Heart right ventricle (tissue), 16 donors: ENCODE measurements at regions not wholly inside any gene's neighbourhood (a gene's known extent, or its start where the extent isn't known, plus 50 kb on each side); places are given as distances from the start of the nearest gene placed in this dataset.
A peak's percentile ranks its signal among the peaks of the same experiment; 100 is the strongest.

Experiments used
- ATAC-seq, 8 donors: fragments of 200-7000 bp; cut with Tn5 transposase; one replicate each; pipeline ENCODE4 v1.9.1; 2020; ENCODE audit warnings: mild to moderate bottlenecking in 8 of 8, moderate library complexity in 8 of 8, moderate number of reproducible peaks in 1 of 8
- DNase-seq, 2 donors: peaks; one replicate each; pipeline ENCODE4 v3.0.0-alpha.2; 2020
- H3K27ac ChIP-seq, 10 donors: fragments of 200-600 bp; sonication (generic) in 2 of 10; one replicate each; pipeline versions ENCODE4 v1.5.0 to v1.8.0; 2020 to 2022; ENCODE audit warnings: mild to moderate bottlenecking in 3 of 10
- H3K27me3 ChIP-seq, 7 donors: fragments of 200-600 bp; one replicate each; pipeline ENCODE4 v1.8.0; 2021 to 2022; ENCODE audit warnings: mild to moderate bottlenecking in 2 of 7
- H3K36me3 ChIP-seq, 9 donors: fragments of 200-600 bp; sonication (generic) in 1 of 9; one replicate each; pipeline versions ENCODE4 v1.5.0 to v1.8.0; 2020 to 2022; ENCODE audit warnings: mild to moderate bottlenecking in 2 of 9
- H3K4me1 ChIP-seq, 9 donors: fragments of 200-600 bp; sonication (generic) in 1 of 9; one replicate each; pipeline versions ENCODE4 v1.5.0 to v1.8.0; 2020 to 2022; ENCODE audit warnings: mild to moderate bottlenecking in 4 of 9
- H3K4me3 ChIP-seq, 10 donors: fragments of 200-600 bp; sonication (generic) in 2 of 10; one replicate each; pipeline versions ENCODE4 v1.5.0 to v1.8.0; 2020 to 2022; ENCODE audit warnings: mild to moderate bottlenecking in 7 of 10, moderate library complexity in 2 of 10
- H3K9me3 ChIP-seq, 11 donors: fragments of 200-600 bp in 10 of 11; sonication (generic) in 2 of 11; one replicate each; pipeline versions ENCODE4 v1.5.0 to v1.8.0; 2013 to 2022; ENCODE audit warnings: mild to moderate bottlenecking in 2 of 11, control low read depth in 1 of 11, moderate library complexity in 1 of 11
- WGBS, 2 donors: extraction: QIAGEN DNeasy Blood & Tissue Kit; methylation state at CpG; one replicate each; pipeline ENCODE4 v1.1.7; 2013; ENCODE audit warnings: inconsistent platforms in 1 of 2; 5-methylcytosine and 5-hydroxymethylcytosine counted together
- intact Hi-C, 10 donors: fragments of 100-400 bp; cut with DNase I; formaldehyde crosslinking; loops; one replicate each; pipeline versions ENCODE4 v1.11.1 to v1.14.2; 2022
- TF ChIP-seq, protein P1 (sequence below), 9 donors: fragments of 200-600 bp; sonication (generic) in 2 of 9; IDR thresholded peaks; one replicate each; pipeline versions ENCODE4 v1.5.0 to v1.8.0; 2021 to 2022; ENCODE audit warnings: antibody characterized with exemption in 9 of 9, mild to moderate bottlenecking in 5 of 9, moderate library complexity in 1 of 9
- donor health status: Arrhythmogenic right ventricular cardiomyopathy.
- donor health status: ischemic (EF 13 %, LVEDD 7.1; RV severe dilation, severe dysfunction).
- donor health status: healthy with polysubstance abuse.
- donor health status: DM: no; HTN: yes; CAD: no.
- donor health status: DM: no; HTN: no; CAD: no.
- donor health status: ischemic (EF 25% LVEDD 6.9; RV normal size, moderate dysfunction).
- donor health status: ischemic (EF 25% LVEDD 5.7; RV mildly dilated, moderate dysfunction).
- donor health status: healthy.
- donor health status: DM: yes; HTN: yes; CAD: no.
- donor health status: Ischemic cardiomyopathy.
- donor health status: ischemic (EF 35%, LVEDD 5.7; RV mildly dilated, moderate dysfunction).
- donor health status: nonischemic (EF 11% LVEDD 7.7; RV severe dilation, severe dysfunction).
- donor health status: DM: yes; HTN: yes; CAD: no.
- donor health status: PGD.
- donor health status: ischemic (EF 29% LVEDD 5.4; RV normal size, mild dysfunction).
- donor health status: nonischemic (EF 23%, LVEDD 6.1; RV moderate dilation, normal function).

DNA sequence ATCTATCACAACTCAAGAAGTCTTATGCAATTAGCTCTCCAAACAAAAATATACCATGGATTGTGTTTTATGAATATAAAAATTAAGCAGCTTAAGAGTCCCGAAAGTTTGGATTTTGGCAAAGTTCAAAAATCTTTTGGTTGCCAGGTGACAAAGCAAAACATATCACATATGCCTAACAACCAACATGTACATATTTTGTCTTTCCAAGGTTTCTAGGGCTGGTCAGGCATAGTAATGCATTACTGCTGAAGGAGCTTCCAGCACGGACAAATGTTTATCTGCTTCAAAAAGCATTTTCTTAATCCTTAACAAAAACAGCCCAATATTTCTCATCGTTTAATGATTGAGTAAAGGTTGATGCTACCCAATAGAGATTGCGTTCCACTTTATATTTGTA is 1327.1 kb upstream of the ZEB2 start:
- Histone ChIP-seq H3K4me3 (no peak overlapping the region), H3K9me3 (no peaks in the 10 kb centered on the region), H3K27me3 (no peaks in the 10 kb centered on the region), H3K27ac (no peak overlapping the region), H3K36me3 (no peaks in the 10 kb centered on the region), H3K4me1 (no peaks in the 10 kb centered on the region)
- DNase-seq = no peak
- 65 to 68% methylated on average over 4 of the region's 4 CpGs for WGBS, 2 donors
- intact Hi-C loops = no loop called here
- TF ChIP-seq, protein P1, sequence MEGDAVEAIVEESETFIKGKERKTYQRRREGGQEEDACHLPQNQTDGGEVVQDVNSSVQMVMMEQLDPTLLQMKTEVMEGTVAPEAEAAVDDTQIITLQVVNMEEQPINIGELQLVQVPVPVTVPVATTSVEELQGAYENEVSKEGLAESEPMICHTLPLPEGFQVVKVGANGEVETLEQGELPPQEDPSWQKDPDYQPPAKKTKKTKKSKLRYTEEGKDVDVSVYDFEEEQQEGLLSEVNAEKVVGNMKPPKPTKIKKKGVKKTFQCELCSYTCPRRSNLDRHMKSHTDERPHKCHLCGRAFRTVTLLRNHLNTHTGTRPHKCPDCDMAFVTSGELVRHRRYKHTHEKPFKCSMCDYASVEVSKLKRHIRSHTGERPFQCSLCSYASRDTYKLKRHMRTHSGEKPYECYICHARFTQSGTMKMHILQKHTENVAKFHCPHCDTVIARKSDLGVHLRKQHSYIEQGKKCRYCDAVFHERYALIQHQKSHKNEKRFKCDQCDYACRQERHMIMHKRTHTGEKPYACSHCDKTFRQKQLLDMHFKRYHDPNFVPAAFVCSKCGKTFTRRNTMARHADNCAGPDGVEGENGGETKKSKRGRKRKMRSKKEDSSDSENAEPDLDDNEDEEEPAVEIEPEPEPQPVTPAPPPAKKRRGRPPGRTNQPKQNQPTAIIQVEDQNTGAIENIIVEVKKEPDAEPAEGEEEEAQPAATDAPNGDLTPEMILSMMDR (IDR thresholded peaks at IDR 0.05) = no peak
- ATAC-seq = no peak

DNA sequence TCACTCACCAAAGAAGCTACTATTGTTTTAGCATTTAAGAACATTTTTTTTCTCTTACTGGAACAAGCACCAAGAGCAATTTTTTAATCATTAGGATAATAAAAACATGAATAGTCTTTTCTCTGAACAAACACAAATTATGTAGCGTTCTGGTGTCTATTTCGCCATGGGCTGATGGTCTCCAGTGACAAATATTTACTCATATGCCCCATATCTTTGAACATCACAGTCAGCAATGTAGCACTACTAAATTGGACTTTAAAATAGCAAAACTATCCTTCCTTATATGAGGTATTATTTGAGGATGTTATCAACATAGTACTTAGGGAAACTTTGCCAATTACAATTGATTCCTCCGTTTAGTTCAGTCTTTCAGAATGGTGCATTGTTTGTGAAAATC is 1326.0 kb upstream of the ZEB2 start:
- WGBS, 2 donors = 85 to 88% methylated on average over 3 of the region's 3 CpGs
- DNase-seq (no peak), ATAC-seq (no peak)
- H3K27ac ChIP-seq = no peak overlapping the region
- no peaks in the 10 kb centered on the region for H3K27me3 ChIP-seq
- TF ChIP-seq, protein P1 (IDR thresholded peaks at IDR 0.05) = no peak
- no peak overlapping the region for H3K4me3 ChIP-seq
- no peaks in the 10 kb centered on the region for H3K9me3 ChIP-seq
- H3K36me3 ChIP-seq = no peaks in the 10 kb centered on the region
- no peaks in the 10 kb centered on the region for H3K4me1 ChIP-seq
- intact Hi-C loops = no loop called here

DNA sequence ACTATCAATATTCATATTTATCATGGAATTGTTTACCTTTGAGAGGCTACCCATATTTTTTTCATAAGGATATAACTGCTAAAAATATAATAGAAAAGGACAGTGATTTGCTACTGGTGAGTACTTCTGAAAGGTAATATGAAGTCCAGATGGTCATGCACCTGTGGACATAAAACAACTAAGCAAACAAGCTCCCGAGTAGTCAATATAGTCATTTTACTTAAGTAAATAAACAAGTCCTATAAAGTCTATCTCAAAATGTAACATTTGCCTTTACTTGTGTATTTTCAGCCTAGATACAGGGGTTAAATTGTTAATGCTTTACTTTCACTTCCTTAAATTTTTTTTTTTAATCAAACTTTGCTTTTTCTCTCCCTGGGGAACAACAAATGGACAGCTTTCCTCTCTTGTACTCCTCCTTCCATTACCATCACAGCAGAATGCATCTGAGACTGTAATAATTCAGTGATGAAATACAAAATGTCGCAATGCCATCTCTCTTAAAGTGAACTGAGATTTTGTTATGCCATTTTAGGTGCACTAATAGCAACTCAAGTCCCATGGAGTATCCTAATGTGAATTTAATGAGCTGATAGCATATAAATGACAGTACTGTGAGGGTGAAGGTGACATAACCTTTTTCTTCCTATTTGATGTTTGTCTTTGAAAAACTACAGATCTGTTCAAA is 1325.4 kb upstream of the ZEB2 start:
- intact Hi-C loops = no loop called here
- TF ChIP-seq, protein P1 (IDR thresholded peaks at IDR 0.05) = no peak
- H3K27ac ChIP-seq = no peak overlapping the region
- H3K4me3 ChIP-seq = no peak overlapping the region
- 83 to 85% methylated on average over 2 of the region's 2 CpGs for WGBS, 2 donors
- no peaks in the 10 kb centered on the region for H3K4me1 ChIP-seq
- H3K27me3 ChIP-seq = no peaks in the 10 kb centered on the region
- DNase-seq = no peak
- H3K9me3 ChIP-seq = no peaks in the 10 kb centered on the region
- no peaks in the 10 kb centered on the region for H3K36me3 ChIP-seq
- ATAC-seq = peak in 1 of 8 donors; percentile 41

DNA sequence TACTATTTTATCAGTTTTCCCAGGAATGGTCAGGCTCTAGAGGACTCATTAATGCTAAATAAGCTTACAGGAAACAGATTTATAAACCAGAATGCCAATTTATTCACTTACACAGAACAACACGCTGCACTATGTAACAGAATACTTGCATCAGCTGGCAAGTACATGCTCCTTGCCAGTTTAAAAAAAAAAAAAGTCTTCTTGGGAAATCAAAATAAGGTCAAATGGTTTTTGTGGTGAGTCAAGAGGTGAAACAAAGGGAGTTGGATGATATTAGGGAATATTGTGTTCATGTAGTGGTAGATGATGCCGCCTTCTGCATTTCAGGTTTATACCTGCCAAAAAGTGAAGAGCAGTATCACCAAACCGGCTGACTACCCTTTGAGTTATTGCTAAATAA is 1322.1 kb upstream of the ZEB2 start:
- Histone ChIP-seq H3K36me3 (no peaks in the 10 kb centered on the region), H3K4me3 (no peak overlapping the region), H3K9me3 (peaks cover 0 to 2% (median 0%) of the 10 kb centered on the region in 11 donors), H3K4me1 (no peaks in the 10 kb centered on the region), H3K27ac (no peak overlapping the region), H3K27me3 (no peaks in the 10 kb centered on the region)
- TF ChIP-seq, protein P1 (IDR thresholded peaks at IDR 0.05) = no peak
- no peak for ATAC-seq
- 82 to 83% methylated on average over 3 of the region's 3 CpGs for WGBS, 2 donors
- DNase-seq = no peak
- intact Hi-C loops = no loop called here
